ENCODE measurements at regions not wholly inside any gene's neighbourhood (a gene's known extent, or its start where the extent isn't known, plus 50 kb on each side); places are given as distances from the start of the nearest gene placed in this dataset.

- TF ChIP-seq ZBTB33 (IDR thresholded peaks at IDR 0.05) (no peak), JUND (IDR thresholded peaks at IDR 0.05) (no peak), TAF1 (conservative IDR thresholded peaks at IDR 0.05) (no peak), GABPA (IDR thresholded peaks at IDR 0.05 in 1 of 2, conservative IDR thresholded peaks at IDR 0.05 in 1 of 2) (no peak), RAD21 (IDR thresholded peaks at IDR 0.05) (peak; percentile 55 to 75), CTCF (IDR thresholded peaks at IDR 0.05; ENCODE audit: low read depth, low read length, missing input control) (peak; percentile 24), EGR1 (IDR thresholded peaks at IDR 0.05; ENCODE audit: low read depth in 2 of 2) (no peak), RXRA (IDR thresholded peaks at IDR 0.05) (no peak), SP1 (IDR thresholded peaks at IDR 0.05) (no peak), YY1 (IDR thresholded peaks at IDR 0.05) (no peak), MAX (IDR thresholded peaks at IDR 0.05) (no peak), REST (IDR thresholded peaks at IDR 0.05) (no peak)
Observed at GRCh38 chr1:187817782-187818181, 989.0 kb downstream of the PLA2G4A start.

Data from liver (tissue), 3 donors.